Ramos (cell line): ENCODE measurements at regions not wholly inside any gene's neighbourhood (a gene's known extent, or its start where the extent isn't known, plus 50 kb on each side); places are given as distances from the start of the nearest gene placed in this dataset.

ENCODE experiments used
- in situ Hi-C: fragments of 300-500 bp; cut with MboI; formaldehyde crosslinking; loops from one replicate; pipeline ENCODE4 v1.14.3; 2022; ENCODE audit warnings: low sequenced_read_pairs; ENCODE audit not compliant: unreplicated experiment

DNA sequence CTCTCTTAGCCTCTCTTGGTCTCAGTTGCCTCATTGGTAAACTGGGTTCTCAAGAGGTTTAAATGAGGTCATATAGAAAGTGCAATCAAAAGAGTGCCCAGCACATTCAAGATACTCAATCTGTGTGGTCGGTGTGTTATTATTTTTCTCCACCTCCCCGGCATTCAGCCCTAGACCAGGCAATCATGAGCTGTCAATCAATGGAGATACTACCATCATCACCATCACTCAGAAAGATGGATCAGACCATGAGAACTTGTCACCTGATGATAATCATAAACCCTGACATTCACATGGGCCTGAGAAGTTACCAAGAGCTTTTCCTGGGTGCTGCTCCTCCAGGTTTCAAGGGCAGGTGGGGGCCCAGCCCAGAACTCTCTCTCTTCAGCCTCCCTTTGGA lies 166.1 kb downstream of the MN1 start:
- in situ Hi-C loops, result no loop called here

DNA sequence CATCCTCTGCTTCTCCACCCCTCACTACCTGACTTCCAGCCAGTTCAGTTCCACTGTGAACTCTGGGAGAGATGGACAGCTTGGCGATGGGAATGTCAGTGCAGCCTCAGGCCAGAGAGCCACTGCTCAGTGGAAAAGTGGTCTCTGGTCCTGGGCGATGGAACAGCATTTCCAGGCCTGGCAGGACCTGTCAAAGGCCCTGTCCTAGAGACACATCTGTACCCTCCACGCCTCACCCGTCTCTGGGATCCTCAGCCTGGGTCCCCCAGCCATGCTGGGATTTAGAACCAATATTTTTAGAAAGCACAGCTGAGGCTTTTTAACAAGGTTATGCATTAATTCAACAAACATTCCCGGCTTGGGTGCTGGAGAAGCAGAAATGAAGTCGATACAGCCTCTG lies 165.7 kb downstream of the MN1 start:
- in situ Hi-C loops, result no loop called here

- in situ Hi-C loops, result no loop called here
These were observed 164.6 kb downstream of the MN1 start for GRCh38 chr22:27636716-27637508.

GRCh38 chr22:27637604-27638003 lies 164.0 kb downstream of the MN1 start:
- in situ Hi-C loops, result no loop called here

DNA sequence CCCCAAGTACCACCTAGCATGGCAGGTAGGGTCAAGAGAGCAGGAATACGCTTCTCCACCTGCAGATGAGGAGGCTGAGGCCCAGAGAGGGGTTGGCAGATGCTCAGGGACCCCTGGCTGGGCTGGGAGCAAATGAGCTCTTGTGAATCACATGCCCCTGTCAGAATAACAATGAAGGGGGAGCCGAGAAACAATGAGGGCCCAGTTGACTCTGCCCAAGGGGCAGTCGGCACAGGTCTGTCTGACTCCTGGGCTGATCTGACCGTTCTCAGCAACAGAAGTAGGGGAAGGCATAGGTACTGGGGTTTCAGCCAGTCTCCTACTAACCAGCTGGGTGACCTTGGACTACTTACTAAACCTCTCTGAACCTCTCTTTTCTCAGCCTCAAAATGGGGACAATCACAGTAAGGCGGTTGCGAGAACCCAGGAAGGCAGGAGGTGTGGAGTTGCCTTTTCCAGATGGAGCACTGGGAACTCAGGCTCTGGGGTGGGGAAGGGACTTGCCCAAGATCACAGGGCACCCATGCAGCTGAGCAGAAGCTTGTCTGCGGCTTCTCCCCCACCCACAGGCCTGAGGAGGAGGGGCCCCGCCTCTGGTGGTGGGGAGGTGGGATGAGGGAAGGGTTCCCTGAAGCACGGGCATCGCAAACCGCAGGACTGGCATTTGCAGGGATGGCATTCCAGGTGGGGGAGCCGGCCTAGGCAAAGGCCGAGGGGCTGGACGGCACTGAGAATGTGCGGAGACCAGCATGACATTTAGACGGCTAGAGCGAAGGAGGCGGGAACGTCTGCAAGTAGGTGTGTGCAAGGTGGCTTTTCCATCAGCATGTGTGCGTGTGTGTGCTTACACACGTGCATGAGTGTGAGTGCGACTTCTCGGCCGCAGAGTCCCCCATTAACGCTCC lies 163.0 kb downstream of the MN1 start:
- in situ Hi-C loops, result no loop called here

- in situ Hi-C loops, result no loop called here
These were observed 162.1 kb downstream of the MN1 start for GRCh38 chr22:27639248-27640086.

GRCh38 chr22:27641049-27641795 lies 160.3 kb downstream of the MN1 start:
- in situ Hi-C loops, result no loop called here

DNA sequence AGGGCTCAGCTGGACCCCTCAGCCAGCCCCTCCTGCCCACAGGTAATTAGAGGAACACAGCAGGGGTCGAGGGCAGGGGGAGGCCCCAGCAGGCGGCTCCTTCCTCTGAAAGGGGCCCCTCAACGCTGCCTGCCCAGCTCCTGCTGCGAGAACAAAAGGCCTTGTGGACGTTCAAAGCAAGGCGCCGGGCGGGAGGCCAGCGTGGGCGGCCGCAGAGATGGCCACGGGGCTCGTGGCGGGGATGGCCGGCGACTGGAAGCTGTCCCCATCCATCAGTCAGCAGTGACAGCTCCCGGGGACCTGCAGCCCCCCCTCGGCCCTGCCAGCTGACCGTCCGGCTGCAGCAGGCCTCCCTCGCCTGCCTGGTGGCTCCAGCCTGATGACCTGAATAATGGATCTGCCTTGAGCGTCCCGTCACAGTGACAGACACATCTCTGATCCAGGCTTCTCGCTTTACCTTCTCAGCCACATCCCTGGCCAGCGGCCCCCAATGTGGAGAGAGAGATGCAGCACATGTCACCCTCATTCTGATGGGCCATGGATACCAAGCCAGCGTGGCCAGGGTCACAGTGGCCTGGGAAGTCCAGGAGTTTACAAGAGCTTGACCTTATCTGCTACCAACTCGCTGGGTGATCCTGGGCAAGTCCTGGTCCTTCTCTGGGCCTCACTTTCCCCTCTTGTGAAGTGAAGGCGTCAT lies 159.3 kb downstream of the MN1 start:
- in situ Hi-C loops, result no loop called here

- in situ Hi-C loops, result no loop called here
These were observed 157.6 kb downstream of the MN1 start for GRCh38 chr22:27643907-27644306.

GRCh38 chr22:27644566-27644965 lies 157.0 kb downstream of the MN1 start:
- in situ Hi-C loops, result no loop called here

- in situ Hi-C loops, result no loop called here
These were observed 154.0 kb downstream of the MN1 start for GRCh38 chr22:27647540-27647939.

- in situ Hi-C loops, result no loop called here
These were observed 153.5 kb downstream of the MN1 start for GRCh38 chr22:27648074-27648473.

- in situ Hi-C loops, result no loop called here
These were observed 152.7 kb downstream of the MN1 start for GRCh38 chr22:27648853-27649252.

DNA sequence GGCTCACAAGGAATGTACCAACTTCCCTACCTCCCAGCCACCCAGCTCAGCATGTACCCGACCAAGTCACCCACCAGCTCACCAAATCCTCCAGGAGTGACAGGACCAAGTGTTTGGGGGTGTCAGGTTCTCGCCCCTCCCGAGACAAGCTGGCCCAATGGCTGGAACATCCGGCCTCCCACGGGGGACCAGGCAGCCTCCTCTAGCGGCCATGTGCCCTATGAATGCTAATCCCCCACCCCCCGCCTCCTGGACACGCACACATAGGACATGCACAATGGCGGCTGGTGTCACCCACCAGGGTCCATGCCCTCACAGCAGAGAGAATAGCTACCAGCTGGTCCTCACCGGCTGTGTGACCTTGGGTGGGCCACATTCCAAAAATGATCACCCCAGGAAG lies 151.0 kb downstream of the MN1 start:
- in situ Hi-C loops, result no loop called here

GRCh38 chr22:27650985-27651384 lies 150.6 kb downstream of the MN1 start:
- in situ Hi-C loops, result no loop called here

DNA sequence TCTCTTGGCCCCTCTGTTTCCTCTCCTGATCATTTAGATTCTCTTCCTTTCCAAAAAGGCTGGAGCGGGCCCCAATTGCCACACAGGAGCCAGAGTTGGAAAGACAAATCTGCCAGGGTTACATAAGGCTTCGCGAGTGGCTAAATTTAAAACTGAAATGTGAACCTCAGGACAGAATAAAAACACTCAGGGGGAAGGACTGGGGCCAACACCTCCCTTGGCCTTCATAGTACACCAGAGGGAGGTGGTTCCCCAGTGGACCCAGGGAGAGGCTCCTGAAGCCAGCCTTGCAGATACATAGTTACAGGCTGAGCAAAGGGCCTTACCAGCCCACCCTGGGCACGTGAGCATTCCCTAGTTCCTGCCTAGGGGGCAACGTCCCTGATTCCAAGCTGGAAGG lies 150.1 kb downstream of the MN1 start:
- in situ Hi-C loops, result no loop called here

DNA sequence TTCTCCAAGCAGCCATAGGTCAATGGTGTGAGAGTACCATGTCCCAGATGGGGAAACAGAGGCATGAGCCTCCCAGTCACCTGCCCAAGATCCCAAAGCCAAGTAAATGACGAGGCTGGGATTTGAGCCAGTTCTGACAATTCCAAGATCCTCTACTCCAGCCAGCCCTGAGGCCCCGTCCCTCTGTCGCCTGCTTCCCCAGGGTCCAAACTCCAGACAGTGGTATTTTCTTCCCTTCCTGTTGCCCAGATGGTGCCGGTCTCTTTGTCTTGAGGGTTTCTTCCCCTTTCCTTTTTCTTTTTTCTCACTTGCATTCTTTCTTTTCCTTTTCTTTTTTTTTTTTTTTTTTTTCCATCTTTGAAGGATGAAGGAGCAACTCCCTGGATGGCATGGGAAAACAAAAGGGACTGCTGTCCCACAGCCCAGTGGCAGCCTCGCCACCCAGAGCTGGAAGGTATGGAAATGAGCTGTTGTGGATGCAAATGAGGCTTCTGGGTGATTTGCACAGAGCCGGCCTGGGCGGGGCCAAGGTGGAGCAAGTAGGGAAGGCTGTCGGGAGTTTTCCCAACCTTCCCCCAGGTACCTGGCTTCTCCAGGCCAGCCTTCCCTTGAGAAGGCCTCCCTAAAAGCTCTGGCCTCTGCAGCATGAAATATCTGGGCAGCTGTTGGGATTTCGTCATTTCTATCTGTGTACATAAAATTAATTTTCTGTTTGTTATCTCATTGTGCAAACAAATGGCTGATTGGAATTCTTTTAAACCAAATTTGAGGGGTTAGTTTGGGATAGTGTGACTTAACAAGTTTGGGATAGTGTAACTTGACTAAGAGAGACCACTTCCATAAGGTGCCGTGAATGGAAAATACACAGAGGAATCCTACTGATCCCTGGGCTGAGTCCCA lies 146.8 kb downstream of the MN1 start:
- in situ Hi-C loops, result no loop called here

GRCh38 chr22:27655582-27656185 lies 145.9 kb downstream of the MN1 start:
- in situ Hi-C loops, result no loop called here
